ENCODE measurements at regions not wholly inside any gene's neighbourhood (a gene's known extent, or its start where the extent isn't known, plus 50 kb on each side); places are given as distances from the start of the nearest gene placed in this dataset.
"Not testable (repeated sequence)": the region's sequence is repeated elsewhere in the genome, so short reads cannot be mapped to it uniquely, and the experiment has no call there.

DNA sequence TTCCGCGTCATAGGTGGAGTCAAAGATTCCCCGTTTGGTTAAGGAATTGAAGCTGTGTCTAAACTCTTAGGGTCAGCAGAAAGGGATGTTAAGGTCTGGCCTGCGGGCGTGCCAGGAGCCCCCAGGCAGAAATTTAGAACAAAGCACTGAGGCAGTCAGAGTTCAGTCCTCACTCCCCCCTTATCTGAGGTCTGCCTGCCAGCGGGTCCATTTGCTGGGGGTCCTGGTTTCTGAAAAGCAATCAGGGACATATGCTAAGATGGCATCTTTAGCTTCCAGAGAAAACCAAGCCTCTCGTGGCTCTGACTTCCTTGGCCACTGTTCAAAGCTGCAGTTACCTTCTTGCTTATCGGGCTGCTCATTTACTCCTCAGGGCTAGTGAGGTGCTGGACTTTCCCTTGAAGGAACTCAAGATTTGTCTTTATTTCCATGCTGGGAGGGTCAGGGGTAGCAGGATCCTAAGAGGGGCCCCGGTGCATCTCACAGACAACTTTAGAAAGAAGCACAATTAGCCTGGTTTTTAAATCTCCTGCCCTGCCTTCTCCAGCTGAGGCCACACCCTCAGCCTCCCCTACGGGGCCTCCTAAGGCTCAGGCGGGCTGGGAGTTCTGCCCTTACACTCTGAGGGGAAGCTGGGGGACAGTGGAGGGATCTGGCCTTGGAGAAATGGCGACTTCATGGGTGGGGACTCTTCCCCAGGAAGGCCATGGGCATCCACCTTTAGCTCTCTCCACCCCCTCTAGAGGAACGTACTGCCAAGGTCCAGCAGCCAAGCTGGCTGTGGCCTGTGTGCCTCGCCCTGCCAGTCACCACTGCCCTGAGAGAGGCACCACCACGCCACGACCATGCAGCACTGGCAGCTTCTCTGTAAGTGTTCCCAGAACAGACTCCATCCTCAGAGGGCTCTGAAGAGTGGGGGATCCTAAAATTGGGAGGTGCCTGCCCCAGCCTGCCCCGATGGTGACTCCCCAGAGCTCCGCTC, 121.1 kb upstream of the MTLN start:
- DNase-seq, result not testable (repeated sequence)

GRCh38 chr2:110331625-110332024, 119.3 kb upstream of the MTLN start:
- DNase-seq, result not testable (repeated sequence)

DNA sequence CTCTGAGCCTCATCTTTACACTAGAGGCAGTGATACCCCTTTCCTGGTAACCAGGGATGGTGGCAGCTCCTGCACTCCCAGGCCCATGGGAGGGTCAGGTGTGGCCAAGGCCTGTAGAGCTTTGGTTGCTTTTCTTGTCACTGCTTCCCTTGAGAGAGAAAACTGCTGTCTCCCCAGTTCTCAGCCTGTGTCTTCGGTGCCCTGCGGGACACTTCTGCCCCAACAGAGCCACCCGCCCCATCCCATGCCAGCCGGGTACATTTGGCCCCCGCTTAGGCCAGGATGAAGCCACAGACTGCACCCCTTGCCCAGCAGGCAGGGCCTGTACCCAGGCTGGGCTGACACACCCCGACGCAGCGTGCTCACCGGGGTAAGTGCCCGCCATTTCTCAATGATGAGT, 117.4 kb upstream of the MTLN start:
- not testable (repeated sequence) for DNase-seq

DNA sequence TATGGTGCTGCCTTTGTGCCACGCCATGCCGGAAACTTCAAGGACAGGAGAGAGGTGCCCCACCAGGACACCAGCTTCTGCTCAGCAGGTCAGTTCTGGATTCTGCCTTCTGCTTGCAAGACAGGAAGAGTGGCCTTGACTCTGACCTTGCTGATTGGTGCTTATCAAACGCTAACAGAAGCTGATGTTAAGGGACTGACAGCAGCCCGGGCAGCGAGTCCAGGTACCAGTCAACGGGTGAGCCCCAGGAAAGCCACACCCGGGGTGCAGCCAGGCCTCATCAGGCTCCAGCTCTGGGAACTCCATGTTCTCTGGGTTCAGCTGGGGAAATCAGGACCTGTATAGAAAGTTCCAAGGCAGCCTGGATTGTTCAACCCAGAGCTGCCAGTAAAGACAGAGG, 116.8 kb upstream of the MTLN start:
- DNase-seq, result not testable (repeated sequence)

GRCh38 chr2:110328677-110329076, 116.3 kb upstream of the MTLN start:
- peak; percentile 6 for DNase-seq

- not testable (repeated sequence) for DNase-seq
These were observed 111.5 kb upstream of the MTLN start for GRCh38 chr2:110323832-110324231.

GRCh38 chr2:110322535-110322934, 110.2 kb upstream of the MTLN start:
- DNase-seq, result not testable (repeated sequence)

GRCh38 chr2:110320834-110321563, 108.7 kb upstream of the MTLN start:
- not testable (repeated sequence) for DNase-seq

- not testable (repeated sequence) for DNase-seq
These were observed 106.6 kb upstream of the MTLN start for GRCh38 chr2:110318898-110319297.

DNA sequence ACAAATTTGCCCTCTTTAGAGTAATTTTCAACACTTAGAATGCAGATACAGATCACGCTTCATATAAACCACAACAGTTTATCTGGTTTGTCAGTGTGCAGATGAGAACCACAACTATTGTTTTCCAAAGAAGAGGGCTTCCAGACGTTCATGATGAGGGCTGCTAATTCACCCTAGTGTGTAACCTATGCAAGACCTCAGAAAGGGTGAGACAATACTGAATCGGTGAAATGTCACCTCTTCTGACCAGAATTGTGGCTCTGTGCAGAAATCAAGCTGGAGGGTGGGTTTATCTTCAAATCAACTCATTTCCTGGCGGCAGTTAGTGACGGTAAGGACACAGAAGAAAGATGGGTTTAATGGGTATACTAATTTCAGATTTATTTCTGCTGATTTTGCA, 105.0 kb upstream of the MTLN start:
- DNase-seq, result not testable (repeated sequence)

DNA sequence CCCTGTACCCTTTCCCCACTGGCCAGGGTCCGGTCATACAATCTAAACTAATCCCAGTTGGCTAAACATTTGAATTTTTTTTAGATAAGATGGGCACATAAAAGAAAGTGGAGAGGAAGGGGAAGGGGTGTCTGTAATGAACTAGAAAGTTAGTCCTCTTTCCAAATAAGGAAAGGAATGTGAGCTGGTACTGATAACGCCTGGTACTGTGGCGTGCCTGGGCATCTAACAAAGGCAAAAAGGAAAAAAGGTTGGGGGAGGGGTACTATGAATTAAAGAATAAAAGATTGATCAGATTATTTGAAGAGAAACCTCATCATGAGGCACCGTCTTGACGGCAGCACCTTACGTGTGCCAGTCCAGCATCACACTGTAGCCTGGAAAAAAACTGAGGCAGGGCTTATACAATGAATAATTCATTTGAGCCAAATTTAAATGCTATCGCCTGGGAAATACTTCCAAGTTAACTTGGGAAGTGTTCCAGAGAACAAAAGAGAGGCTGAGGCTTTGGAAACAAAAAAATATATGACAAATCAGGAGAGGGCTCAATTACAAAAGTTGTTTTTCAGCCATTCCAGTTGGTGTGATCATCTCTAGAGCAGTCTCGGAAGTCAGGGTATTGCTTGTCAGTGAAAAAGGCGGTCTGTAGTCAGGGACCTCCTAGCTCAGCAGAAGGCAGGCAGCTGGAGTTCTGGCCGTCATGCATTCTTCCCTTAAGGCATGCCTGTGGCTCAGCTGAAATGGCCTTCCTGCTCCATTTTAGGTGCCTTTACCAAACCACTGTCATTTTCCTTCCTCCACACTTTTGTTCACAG, 103.9 kb upstream of the MTLN start:
- not testable (repeated sequence) for DNase-seq

DNA sequence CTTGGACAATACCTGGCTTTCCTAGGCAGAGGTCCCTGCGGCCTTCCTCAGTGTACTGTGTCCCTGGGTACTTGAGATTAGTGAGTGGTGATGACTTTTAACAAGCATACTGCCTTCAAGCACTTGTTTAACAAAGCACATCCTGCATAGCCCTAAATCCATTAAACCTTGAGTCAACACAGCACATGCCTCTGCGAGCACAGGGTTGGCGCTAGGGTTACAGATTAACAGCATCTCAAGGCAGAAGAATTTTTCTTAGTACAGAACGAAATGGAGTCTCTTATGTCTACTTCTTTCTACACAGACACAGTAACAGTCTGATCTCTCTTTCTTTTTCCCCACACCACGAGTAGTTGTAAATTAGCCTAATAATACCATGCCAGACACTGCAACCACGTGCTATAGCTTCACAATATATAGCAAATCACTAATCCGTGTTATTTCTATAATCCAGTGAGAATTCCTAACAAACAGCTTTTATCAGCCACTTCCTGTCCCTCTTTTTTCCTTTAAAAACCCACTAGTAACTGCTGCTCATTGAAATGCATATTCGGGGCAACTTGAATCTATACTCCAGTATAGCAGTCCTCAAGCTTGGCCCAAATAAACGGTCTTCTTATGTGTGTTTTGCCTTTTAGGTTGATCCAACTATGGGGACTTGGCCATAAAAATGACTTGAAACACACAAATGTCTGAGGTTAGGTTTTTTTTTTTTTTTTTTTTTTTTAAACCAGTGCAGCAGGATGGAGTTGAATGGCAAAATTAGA, 102.9 kb upstream of the MTLN start:
- DNase-seq, result not testable (repeated sequence)

DNA sequence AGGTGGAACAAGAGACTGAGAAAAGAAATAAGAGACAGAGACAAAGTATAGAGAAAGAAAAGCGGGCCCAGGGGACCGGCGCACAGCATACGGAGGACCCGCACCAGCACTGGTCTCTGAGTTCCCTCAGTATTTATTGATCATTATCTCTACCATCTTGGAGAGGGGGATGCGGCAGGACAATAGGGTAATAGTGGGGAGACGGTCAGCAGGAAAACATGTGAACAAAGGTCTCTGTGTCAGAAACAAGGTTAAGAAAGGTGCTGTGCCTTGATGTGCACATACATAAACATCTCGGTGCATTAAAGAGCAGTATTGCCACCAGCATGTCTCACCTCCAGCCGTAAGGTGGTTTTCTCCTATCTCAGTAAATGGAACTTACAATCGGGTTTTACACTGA, 102.1 kb upstream of the MTLN start:
- DNase-seq, result not testable (repeated sequence)

DNA sequence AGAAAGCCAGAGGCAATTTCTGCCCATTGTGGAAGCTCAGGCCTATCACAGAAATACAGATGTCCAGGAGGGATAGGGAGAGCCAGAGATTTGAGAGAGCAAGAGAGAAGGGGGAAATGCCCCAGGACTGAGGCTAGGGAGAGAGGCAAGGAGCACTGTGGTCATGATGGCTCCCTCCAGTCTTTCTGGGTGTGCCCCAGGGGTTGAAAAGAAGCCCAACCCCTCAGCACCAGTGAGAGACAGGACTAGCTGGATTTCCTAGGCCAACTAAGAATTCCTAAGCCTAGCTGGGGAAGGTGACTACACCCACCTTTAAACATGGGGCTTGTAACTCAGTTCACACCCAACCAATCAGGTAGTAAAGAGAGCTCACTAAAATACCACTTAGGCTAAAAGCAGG, 100.7 kb upstream of the MTLN start:
- DNase-seq, result not testable (repeated sequence)

- DNase-seq, result not testable (repeated sequence)
These were observed 99.5 kb upstream of the MTLN start for GRCh38 chr2:110311713-110312444.

DNA sequence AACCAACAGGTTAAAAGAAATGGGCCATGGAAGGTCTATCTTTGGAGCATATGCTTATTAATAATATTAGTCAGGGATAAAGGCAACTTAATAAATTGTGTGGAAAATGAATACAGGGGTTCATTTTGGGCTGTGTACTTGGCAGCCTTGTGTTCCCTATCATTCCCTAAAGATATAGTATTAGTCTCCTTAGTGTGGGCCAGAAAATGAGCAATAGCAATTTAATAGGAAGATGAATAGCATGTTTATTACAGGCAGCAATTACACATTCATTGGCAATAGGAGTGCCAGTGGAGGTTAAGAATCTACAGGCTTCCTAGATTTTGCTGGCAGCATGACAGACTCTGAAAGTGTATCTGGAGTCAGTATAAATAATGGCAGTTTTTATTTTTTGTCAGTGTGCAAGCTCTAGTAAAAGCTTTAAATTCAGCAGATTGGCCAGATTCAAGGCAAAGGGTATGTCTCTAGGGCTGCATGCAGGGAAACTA, 98.7 kb upstream of the MTLN start:
- not testable (repeated sequence) for DNase-seq

GRCh38 chr2:110308728-110309127, 96.4 kb upstream of the MTLN start:
- DNase-seq, result not testable (repeated sequence)

DNA sequence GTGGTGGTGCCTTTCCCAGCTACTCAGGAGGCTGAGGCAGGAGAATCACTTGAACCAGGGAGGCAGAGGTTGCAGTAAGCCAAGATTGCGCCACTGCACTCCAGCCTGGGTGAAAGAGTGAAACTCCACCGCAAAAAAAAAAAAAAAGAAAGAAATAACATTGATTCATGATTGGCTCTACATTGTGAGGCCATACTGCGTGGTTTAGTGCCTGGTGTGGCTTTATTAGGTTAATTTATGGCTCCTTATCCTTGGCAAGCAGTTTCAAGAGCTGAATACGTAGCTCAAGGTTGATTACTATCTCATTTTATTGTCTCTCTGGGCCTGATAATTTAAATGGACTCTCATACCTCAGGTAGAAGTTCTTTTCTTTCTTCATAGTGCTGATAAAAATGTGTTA, 80.5 kb upstream of the MTLN start:
- not testable (repeated sequence) for DNase-seq

DNA sequence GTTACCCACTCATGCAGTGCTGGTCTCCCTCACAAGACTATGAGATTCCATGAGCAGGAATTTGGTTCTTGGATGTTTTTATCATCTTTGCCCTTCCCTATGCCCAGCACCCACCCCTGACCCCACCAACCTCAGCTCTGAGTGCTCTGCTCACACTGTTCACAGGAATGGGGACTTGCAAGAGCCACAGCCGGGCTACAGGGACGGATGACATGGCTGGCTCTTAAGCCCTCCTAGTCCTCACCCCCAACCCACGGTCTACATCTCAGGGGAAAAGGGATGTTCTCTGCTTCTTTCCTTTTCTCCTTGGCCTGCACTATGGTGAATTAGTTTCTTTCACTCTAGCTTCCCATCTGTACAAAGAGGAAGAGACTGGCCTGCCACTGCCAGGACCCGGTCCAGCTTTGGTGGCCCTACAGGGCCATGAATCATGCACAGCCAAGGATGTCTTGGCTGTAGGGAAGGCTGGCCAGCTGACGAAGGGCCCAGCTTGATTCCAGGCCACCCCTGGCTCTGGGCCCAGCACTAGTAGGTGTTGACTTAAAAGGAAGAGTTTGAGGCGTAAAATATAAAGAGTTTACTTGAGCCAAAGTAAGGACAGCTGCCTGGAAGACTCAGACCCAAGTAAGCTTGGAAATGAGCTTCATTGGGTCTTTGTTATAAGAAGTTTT, 79.7 kb upstream of the MTLN start:
- DNase-seq, result not testable (repeated sequence)

- not testable (repeated sequence) for DNase-seq
These were observed 75.5 kb upstream of the MTLN start for GRCh38 chr2:110287817-110288216.
